NCI-H128 (cell line): ENCODE measurements at regions not wholly inside any gene's neighbourhood (a gene's known extent, or its start where the extent isn't known, plus 50 kb on each side); places are given as distances from the start of the nearest gene placed in this dataset.
"Not testable (repeated sequence)": the region's sequence is repeated elsewhere in the genome, so short reads cannot be mapped to it uniquely, and the experiment has no call there.

ENCODE experiments used
- DNase-seq: peaks from one replicate; lab custom pipeline; 2025; ENCODE audit not compliant: unreplicated experiment; lab: John Stamatoyannopoulos, UW

DNA sequence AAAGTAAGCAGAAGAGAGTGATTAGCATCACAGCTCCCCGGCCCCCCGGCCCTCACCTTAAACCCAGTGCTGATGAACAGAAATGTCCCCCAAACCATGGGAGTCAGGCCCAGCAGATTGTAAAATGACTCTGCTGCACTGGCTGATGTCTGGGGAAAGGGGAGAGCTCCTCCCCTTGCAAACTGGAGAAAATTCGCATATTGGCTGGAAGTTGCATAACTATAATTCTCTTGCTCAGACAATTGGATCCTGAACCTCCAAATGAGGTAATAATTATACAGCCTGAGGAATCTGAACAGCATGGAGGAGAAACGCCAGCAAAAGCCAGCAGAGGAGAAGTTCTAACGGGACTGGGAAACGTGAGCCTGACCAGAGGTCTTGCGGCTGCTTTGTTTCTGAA lies 109.7 kb downstream of the C16orf95 start:
- no peak for DNase-seq

DNA sequence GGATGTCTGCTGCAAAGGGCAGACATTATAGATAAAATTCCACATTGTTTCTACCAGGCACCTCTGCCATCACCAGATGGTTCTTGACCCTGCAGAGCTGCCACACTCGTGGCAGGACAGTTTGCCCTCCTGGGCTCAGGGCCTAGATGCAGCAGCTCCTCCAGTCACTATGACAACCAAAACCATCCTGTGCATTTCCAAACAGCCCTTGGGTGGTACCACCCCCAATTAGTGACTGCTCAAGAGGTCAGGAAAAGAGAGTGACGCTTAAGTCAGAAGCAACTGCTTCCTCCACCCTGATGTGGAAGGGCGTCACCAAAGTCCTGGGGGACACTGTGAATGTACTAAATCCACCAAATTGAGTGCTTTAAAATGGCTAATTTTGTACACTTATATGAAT lies 109.2 kb downstream of the C16orf95 start:
- no peak for DNase-seq

DNA sequence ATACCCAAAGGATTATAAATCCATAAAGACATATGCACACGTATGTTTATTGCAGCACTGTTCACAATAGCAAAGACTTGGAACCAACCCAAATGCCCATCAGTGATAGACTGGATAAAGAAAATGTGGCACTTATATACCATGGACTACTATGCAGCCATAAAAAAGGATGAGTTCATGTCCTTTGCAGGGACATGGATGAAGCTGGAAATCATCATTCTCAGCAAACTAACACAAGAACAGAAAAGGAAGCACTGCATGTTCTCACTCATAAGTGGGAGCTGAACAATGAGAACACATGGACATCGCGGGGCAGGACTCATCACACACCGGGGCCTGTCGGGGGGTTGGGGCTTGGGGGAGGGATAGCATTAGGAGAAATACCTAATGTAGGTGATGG lies 108.2 kb downstream of the C16orf95 start:
- not testable (repeated sequence) for DNase-seq

DNA sequence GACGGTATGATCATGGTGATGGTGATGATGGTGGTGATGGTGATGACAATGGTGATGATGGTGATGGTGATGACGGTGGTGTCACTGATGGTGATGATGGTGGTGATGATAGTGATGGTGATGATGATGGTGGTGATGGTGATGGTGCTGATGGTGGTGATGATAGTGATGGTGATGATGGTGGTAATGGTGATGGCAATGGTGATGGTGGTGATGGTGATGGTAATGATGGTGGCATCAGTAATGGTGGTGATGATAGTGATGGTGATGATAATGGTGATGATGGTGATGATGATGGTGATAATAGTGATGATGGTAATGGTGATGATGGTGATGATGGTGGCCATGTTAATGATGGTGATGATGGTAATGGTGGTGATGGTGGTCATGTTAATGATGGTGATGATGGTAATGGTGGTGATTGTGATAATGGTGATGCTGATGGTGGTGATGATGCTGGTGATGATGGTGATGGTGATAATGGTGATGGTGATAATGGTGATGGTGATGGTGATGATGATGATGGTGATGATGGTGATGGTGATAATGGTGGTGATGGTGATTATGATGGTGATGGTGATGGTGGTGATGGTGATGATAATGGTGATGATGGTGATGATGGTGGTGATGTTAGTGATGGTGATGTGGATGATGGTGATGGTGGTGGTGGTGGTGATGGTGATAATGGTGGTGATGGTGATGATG lies 107.2 kb downstream of the C16orf95 start:
- DNase-seq, result no peak

DNA sequence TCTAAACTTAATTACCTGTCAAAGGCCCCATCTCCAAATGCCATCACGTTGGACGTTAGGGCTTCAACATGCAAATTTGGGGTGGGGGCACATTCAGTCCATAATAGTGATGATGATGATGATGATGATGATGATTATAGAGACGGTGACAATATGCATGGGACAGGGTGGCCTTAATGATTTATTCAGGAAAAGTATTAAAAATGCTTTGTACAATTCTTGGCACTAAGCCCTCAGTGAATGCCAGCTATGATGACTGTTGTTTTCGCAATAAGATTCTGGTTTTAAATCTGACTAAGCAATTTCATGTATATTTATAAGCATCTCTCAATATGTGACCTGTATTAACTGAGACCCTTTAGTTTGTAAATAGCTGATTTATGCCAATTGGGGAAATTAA lies 106.3 kb downstream of the C16orf95 start:
- no peak for DNase-seq

DNA sequence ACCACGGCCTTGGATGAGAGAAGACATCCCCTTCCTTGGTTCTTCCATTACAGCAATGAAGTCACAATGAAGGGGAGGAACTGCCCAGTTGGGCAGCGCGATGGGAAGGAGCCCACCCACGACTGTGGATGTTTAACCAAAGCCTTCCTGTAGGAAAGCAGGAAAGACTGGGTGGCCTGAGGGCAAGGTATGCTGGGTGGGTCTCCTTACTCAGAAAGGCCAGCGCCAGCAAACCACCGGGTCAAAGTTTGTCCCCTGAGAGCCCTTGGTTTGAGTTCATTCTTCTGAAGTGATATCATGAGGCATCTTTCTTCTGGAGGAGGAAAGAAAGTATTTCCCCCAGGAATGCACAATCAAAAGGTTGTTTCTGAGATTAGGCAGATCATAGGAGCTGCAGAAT lies 105.2 kb downstream of the C16orf95 start:
- DNase-seq, result no peak

DNA sequence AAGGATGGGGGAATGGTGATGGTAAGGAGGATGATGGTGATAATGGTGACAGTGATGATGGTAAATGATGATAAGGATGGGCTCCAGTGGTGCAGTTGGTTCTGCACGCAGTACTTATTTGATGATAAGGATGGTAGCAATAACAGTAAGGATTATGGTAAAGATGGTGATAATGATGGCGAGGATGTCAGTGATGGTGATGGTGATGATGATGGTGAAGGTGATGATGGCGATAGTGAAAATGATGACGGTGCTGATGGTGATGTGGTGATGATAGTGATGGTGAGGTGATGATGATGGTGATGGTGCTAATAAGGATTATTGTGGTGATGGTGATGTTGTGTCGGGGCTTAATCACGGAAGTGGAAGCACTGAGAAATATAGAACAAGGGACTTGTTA lies 103.7 kb downstream of the C16orf95 start:
- DNase-seq, result no peak

DNA sequence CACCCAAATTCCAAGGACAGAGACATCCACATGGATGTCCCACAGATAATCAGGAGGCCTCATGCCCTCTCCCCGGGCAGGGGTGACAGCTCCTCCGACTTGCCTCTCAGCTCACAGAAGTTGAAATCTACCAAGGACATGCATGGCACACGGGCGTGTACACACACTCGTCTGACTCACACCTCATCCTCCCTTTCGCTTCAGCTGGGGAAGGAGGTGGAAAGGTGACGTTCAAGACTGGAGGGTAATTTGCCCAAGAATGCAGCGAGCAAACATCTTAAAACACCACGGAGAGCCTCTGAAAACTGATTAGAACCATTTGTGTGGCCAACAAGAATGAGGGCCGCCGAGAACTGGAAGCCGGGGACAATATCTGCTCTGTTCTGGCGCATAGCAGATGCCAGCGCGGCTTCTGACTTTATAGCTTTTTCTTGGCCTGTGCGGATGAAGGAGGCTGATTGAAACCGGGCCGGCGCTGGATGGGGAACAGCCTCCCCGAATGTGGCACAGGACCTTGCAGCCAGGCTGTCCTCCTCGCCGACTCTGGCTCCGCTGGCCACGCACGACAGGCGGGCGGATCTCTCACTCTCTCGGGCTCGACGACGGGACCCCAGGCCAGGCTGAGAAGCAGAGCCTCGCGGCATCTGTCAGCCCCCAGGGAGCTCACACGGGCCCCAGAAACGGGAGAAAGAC lies 100.9 kb downstream of the C16orf95 start:
- no peak for DNase-seq

DNA sequence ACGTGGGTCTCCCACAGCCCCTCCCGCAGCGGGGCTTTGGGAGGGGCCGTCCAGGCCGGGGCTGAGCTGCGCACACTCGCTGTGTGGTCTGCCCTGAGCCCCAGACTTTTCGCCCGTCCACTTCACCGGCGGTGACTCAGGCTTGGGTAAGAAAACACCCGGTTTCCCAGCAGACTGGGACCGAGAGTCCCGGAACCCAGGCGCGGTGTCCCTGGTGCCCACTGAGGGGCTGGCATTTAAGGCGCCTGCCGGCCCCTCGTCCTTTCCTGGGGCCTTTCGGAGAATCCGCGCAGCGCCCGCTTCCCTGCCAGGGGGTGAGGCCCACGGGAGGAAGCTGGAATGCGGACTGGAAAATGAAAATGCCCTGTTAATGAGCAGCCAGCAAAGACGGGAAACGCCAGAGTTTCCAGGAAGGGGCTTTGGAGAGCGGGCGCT lies 100.3 kb downstream of the C16orf95 start:
- DNase-seq, result no peak

DNA sequence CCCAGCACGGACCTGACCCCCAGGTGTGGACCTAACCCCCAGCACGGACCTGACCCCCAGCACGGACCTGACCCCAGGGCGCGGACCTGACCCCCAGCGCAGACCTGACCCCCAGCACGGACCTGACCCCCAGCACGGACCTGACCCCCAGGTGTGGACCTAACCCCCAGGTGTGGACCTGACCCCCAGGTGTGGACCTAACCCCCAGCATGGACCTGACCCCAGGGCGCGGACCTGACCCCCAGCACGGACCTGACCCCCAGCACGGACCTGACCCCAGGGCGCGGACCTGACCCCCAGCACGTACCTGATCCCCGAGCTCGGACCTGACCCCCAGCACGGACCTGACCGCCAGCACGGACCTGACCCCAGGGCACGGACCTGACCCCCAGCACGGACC lies 99.4 kb downstream of the C16orf95 start:
- not testable (repeated sequence) for DNase-seq

DNA sequence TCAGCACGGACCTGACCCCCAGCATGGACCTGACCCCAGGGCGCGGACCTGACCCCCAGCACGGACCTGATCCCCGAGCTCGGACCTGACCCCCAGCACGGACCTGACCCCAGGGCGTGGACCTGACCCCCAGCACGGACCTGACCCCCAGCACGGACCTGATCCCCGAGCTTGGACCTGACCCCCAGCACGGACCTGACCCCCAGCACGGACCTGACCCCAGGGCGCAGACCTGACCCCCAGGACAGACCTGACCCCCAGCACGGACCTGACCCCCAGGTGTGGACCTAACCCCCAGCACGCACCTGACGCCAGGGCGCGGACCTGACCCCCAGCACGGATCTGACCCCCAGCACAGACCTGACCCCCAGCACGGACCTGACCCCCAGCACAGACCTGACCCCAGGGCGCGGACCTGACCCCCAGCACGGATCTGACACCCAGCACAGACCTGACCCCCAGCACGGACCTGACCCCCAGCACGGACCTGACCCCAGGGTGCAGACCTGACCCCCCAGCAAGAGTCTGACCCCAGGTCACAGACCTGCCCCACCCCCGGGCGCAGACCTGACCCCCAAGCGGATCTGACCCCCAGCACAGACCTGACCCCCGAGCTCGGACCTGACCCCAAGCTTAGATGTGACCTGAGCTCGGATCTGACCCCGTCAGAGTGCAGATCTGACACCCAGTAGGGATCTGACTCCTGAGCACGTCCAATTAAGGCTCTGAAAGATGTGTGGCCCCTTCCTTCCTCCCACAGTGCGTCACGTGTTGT lies 98.7 kb downstream of the C16orf95 start:
- no peak for DNase-seq

DNA sequence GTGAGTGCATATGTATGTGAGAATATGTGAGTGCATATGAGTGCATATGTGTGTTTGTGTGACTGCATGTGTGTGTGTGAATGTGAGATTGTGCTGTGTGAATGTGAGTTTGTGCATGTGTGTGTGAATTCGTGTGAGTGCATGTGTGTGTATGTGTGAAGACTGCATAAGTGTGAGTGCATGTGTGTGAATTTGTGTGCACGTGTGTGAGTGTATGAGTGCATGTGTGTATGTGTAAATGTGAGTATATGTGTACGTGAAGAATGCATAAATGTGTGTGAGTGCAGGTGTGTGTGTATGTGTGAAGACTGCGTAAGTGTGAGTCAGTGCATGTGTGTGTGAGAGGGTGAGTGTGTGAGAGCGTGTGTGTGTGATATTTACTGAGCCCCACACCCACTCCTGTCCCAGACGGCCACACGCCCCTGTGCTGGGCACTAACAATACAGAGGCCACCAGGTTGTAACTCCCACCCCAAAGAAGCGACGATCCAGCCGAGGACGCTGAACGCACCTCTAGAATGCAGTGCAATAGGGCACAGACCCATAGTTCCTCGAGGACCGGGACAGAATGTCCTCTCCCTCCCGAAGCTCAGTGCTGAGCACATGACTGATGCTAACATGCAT lies 97.8 kb downstream of the C16orf95 start:
- no peak for DNase-seq

DNA sequence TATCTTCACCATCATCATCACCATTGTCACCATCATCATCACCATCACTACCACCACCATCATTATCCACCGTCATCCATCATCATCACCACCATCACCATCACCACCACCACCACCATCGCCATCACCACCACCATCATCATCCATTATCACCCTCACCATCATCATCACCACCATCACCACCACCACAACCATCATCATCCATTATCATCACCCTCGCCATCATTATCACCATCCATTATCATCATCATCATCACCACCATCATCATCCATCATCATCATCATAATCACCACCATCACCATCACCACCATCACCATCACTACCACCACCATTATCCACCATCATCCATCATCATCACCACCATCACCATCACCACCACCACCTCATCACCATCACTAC lies 95.6 kb downstream of the C16orf95 start:
- DNase-seq, result no peak

DNA sequence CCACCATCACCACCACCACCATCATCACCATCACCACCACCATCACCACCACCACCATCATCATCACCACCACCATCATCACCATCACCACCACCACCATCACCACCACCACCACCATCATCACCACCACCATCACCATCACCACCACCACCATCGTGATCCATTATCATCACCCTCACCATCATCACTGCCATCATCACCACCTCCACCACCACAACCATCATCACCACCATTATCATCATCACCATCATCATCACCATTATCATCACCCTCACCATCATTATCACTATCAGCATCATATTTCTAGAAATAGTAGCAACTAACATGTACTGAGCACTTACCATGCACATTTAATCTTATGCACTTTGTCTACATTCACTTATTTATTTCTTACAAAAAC lies 94.9 kb downstream of the C16orf95 start:
- no peak for DNase-seq

DNA sequence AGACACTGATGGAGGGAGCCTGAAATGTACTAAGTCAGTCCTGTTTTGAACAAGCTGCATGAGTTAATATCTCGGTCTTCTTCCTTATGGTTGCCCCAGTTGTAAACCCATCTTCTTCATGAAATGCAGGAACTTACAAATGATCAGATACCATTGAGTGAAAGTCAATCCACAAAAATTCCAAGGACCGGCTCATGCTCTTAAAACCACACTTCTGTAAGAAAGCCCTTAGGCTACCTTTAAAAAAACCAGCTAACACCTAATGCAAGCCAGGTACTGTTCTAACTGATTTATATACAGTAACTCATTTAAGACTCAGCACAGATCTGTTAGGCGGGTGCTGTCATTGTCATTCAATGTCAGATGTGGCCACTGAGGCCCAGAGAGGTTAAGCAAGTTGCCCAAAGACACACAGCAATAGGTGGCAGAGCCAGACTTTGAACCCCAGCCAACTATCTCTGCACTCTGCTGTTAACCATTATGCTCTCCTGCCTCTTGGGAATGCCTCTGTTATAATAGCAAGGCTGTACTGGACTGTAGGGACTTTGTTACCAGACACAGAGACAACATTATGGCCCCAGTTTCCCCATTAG lies 93.4 kb downstream of the C16orf95 start:
- DNase-seq, result no peak

DNA sequence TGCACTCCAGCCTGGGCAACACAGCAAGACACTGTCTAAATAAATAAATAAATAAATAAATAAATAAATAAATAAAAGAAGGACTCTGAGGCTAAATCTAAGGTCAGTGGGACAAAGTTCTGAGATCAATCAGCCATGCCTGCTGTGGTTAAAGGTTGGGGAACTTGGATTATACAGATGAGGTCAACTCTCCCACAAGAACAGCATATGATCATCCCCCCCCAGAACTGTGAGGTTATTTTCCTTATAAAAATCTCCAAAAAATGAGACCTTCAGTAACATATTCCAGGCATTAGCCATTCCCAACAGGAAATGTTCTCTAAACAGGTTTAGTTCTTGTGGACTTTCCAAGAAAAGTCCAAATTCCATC lies 90.3 kb downstream of the C16orf95 start:
- no peak for DNase-seq

DNA sequence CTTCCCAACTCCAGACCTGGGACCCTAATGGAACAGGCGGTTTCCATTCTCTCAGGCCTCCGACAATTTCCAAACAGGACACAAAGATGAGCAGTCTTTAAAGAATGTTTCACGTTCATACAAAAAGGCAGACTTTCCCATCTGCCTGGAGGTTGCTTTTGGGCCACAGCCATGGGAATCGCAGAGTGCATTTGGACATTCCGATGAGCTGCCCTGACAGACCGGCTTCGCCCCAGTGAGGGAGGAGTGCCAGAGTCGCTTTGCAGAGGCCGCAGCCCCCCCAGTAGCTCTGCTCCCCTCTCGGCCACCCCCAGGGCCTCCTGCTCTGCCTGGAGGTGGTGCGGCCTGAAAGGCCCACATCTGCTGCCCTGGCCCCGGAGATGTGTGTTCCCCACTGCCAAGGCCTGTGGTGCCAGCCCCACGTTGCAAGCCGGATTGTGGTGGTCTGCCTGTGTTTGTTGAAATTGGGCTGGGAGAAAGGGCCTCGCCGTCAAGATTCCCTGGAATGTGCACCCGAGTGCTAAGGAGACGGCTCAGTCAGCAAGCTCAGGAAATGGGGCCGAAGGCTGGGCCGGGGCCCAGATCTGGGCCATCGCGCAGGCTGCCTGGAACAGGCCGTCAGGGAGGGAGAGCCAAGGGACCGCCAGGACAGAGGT lies 89.8 kb downstream of the C16orf95 start:
- no peak for DNase-seq

DNA sequence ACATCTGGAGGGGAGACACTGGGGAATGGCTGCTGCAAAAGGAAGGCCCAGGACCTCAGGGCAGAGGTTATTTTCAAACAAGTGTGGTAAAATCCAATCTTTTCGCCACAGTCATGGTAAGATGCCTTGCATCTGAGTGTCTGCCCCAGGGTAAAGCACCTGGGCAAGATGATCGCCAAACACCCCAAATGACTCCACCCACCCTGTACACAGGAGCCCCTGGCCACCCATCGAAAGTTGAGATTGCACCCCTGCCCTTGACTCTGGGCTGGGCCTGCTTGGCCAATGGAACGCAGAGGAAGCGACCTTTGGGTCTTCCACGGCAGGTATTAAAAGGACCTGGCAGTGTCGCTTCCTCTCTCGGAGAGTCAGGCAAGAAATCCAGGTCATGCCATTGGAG lies 88.8 kb downstream of the C16orf95 start:
- no peak for DNase-seq

DNA sequence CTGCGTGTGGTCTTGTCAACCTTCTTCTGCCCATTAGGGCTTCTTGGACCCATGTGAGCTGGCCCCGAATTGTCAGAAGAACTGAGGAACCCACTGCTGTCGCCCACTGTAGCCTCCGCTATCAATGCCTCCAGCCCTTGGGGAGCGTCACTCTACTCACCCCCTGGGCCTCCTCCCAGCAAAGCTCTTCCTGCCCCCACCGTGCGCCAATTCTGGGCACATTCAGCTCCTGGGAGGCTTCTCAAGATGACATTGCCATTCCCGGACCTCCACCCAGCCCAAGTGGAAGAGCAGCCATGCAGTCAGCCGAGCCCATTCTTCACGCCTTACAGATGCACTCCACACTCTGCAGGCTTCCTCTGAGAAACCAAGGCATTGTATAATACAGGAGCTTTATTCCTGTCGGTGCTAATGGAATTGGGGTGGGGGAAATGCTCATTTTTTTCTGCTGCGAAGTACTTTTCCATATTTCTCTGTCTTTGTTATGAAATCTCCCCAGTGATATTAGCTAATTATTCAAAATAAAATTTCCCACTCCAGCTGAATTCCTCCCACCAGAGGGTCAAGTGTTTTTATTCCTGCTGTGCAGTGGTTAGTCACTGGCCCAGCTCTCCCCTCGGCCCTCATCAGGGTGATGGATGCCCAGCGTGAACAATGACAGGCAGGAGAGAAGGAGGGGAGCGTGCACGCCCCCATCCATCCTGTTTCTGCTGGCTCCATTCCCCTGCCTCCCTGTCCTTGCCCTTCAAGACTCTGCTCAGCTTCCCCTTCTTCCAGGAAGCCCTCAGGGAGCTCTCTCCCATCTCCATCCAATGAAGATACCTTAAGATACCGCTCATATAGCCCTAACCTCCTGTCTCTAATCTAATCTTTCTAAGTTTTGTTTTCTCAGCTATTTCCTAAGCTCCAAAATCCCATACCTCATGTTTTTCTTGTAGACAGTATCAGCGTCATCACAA lies 87.7 kb downstream of the C16orf95 start:
- DNase-seq, result no peak

DNA sequence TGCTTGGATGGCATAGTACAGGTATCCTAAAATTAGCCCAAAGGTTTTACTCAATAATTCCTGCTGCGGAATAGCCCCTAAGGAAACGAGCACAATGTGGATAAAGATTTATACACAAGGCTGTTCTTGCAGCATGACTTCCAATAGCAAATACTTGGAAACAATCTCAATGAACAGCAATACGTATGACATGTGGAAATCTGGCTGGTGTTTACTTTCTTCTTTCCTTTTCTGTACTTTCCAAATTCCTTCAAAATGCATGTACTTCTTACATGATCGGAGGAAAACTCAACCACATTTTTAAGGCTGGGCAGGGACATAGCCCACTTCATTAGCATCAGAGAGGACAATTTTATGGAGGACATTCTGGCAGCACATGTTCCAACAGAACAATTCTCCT lies 86.6 kb downstream of the C16orf95 start:
- no peak for DNase-seq
